Neural cell (in vitro differentiated cells): ENCODE measurements at regions not wholly inside any gene's neighbourhood (a gene's known extent, or its start where the extent isn't known, plus 50 kb on each side); places are given as distances from the start of the nearest gene placed in this dataset.
A peak's percentile ranks its signal among the peaks of the same experiment; 100 is the strongest.

ENCODE experiments used
- H2AFZ ChIP-seq: fragments of 200-600, 300-800 bp; sonication (generic), shearing (Covaris generic); 2 replicates; pipeline ENCODE4 v1.6.0; 2014; ENCODE audit warnings: low read depth, mild to moderate bottlenecking, antibody characterized with exemption, low read length, moderate library complexity
- H3F3A ChIP-seq: fragments of 200-600 bp; shearing (Covaris generic); 2 replicates; pipeline ENCODE4 v1.6.1; 2016; ENCODE audit warnings: mild to moderate bottlenecking, moderate library complexity, mixed read lengths, antibody characterized with exemption, low read length; ENCODE audit not compliant: insufficient read depth, poor library complexity, severe bottlenecking
- H3K27ac ChIP-seq: fragments of 200-600, 300-800 bp; sonication (generic), shearing (Covaris generic); 2 replicates; pipeline ENCODE4 v1.5.1; 2014; ENCODE audit warnings: mild to moderate bottlenecking, low read length, moderate library complexity
- H3K27me3 ChIP-seq: fragments of 300-800, 200-600 bp; sonication (generic), shearing (Covaris generic); 2 replicates; pipeline ENCODE4 v1.6.0; 2014; ENCODE audit warnings: mild to moderate bottlenecking, low read depth, low read length, moderate library complexity; ENCODE audit not compliant: insufficient read depth
- H3K36me3 ChIP-seq: fragments of 300-800, 200-600 bp; sonication (generic), shearing (Covaris generic); 2 replicates; pipeline ENCODE4 v1.5.1; 2014; ENCODE audit warnings: mild to moderate bottlenecking, antibody characterized with exemption, low read length, moderate library complexity; ENCODE audit not compliant: insufficient read depth
- H3K4me2 ChIP-seq: fragments of 300-800, 200-600 bp; sonication (generic), shearing (Covaris generic); 2 replicates; pipeline ENCODE4 v1.6.0; 2014; ENCODE audit warnings: mild to moderate bottlenecking, low read length
- H3K4me3 ChIP-seq: fragments of 300-800, 200-600 bp; sonication (generic), shearing (Covaris generic); 2 replicates; pipeline ENCODE4 v1.5.1; 2014; ENCODE audit warnings: mild to moderate bottlenecking, low read length, moderate library complexity
- H3K79me2 ChIP-seq: fragments of 200-600 bp; shearing (Covaris generic); replicated peaks from 2 replicates; pipeline ENCODE4 v1.6.0; 2014; ENCODE audit warnings: mild to moderate bottlenecking, low read length, moderate library complexity; ENCODE audit not compliant: insufficient read depth
- H3K9ac ChIP-seq: fragments of 300-800, 200-600 bp; sonication (generic), shearing (Covaris generic); 2 replicates; pipeline ENCODE4 v1.6.1; 2016; ENCODE audit warnings: mild to moderate bottlenecking, low read length, mixed read lengths
- H3K9me2 ChIP-seq: fragments of 200-600 bp; shearing (Covaris generic); 2 replicates; pipeline ENCODE4 v1.6.1; 2016; ENCODE audit warnings: mild to moderate bottlenecking, low read length, mixed read lengths; ENCODE audit not compliant: insufficient read depth
- H3K9me3 ChIP-seq: fragments of 200-600, 300-800 bp; sonication (generic), shearing (Covaris generic); 2 replicates; pipeline ENCODE4 v1.6.1; 2016; ENCODE audit warnings: mild to moderate bottlenecking, mixed run types, low read length, moderate library complexity, mixed read lengths
- H4K20me1 ChIP-seq: fragments of 200-600 bp; shearing (Covaris generic); 2 replicates; pipeline ENCODE4 v1.6.1; 2016; ENCODE audit warnings: mild to moderate bottlenecking, mixed run types; ENCODE audit not compliant: insufficient read depth
- EP300 ChIP-seq: fragments of 450-650 bp; conservative IDR thresholded peaks from 2 replicates; pipeline ENCODE4 v1.6.1; 2014; ENCODE audit warnings: antibody characterized with exemption, mild to moderate bottlenecking, moderate library complexity; ENCODE audit not compliant: poor library complexity, severe bottlenecking
- EZH2 ChIP-seq: fragments of 200-600, 300-800 bp; shearing (Covaris generic), sonication (generic); IDR thresholded peaks from 2 replicates; pipeline ENCODE4 v1.6.1; 2014; ENCODE audit warnings: antibody characterized with exemption, low read length, borderline replicate concordance, mild to moderate bottlenecking; ENCODE audit not compliant: insufficient read depth, poor library complexity, severe bottlenecking
- MXI1 ChIP-seq: fragments of 450-650 bp; conservative IDR thresholded peaks from 2 replicates; pipeline ENCODE4 v1.6.1; 2014; ENCODE audit warnings: antibody characterized with exemption, mild to moderate bottlenecking; ENCODE audit not compliant: poor library complexity, severe bottlenecking
- POLR2AphosphoS5 ChIP-seq: IDR thresholded peaks from 2 replicates; pipeline ENCODE4 v1.6.1; 2012
- RAD21 ChIP-seq: fragments of 450-650 bp; conservative IDR thresholded peaks from 2 replicates; pipeline ENCODE4 v1.6.1; 2014; ENCODE audit warnings: antibody characterized with exemption, mild to moderate bottlenecking, moderate library complexity
- REST ChIP-seq: IDR thresholded peaks from 2 replicates; pipeline ENCODE4 v1.6.1; 2012; ENCODE audit warnings: borderline replicate concordance
- SMC3 ChIP-seq: fragments of 450-650 bp; conservative IDR thresholded peaks from 2 replicates; pipeline ENCODE4 v1.6.1; 2014; ENCODE audit warnings: antibody characterized with exemption, mild to moderate bottlenecking, moderate library complexity; ENCODE audit not compliant: poor library complexity
- TAF1 ChIP-seq: IDR thresholded peaks from 2 replicates; pipeline ENCODE4 v1.6.1; 2012; ENCODE audit warnings: low read depth
- TF ChIP-seq, protein P1 (sequence below): fragments of 450-650 bp; IDR thresholded peaks from 2 replicates; pipeline ENCODE4 v1.5.1; 2014; ENCODE audit warnings: antibody characterized with exemption, mild to moderate bottlenecking, moderate library complexity; ENCODE audit not compliant: poor library complexity, severe bottlenecking

DNA sequence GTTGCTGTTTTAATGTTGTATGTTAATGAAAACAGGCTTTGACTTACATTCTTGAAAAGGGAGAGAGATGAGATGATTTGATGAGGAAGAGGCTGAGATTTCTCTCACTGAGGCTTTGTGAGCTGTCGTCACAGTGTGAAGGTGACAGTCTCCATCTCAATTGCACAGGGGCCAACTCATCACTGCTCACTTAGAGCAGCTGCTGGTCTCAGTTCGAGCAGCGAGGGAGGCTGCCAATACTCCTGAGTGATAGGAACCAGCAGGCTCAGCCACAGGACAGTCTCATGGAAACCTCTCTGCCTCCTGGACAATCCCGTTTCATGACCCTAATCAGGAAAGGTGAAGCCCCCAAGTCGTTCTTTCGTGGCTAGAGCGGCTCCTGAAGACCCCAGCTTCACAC lies 170.7 kb upstream of the SOX11 start:
- H3F3A ChIP-seq, result peaks cover 3% of the 10 kb centered on the region
- H3K27ac ChIP-seq, result peak overlapping the region; percentile 84
- H3K9me3 ChIP-seq, result no peaks in the 10 kb centered on the region
- peak overlapping the region; percentile 47 for H3K9ac ChIP-seq
- H3K36me3 ChIP-seq, result no peaks in the 10 kb centered on the region
- H4K20me1 ChIP-seq, result no peaks in the 10 kb centered on the region
- H3K9me2 ChIP-seq, result no peaks in the 10 kb centered on the region
- H3K27me3 ChIP-seq, result no peaks in the 10 kb centered on the region
- peak overlapping the region; percentile 53 for H3K4me2 ChIP-seq
- no peak overlapping the region for H2AFZ ChIP-seq
- TF ChIP-seq RAD21, result peak; percentile 10
- no peak for TF ChIP-seq TAF1
- no peak for TF ChIP-seq EZH2
- peak; percentile 25 for TF ChIP-seq REST
- no peak for TF ChIP-seq MXI1
- peak; percentile 43 for TF ChIP-seq POLR2AphosphoS5
- TF ChIP-seq, protein P1, sequence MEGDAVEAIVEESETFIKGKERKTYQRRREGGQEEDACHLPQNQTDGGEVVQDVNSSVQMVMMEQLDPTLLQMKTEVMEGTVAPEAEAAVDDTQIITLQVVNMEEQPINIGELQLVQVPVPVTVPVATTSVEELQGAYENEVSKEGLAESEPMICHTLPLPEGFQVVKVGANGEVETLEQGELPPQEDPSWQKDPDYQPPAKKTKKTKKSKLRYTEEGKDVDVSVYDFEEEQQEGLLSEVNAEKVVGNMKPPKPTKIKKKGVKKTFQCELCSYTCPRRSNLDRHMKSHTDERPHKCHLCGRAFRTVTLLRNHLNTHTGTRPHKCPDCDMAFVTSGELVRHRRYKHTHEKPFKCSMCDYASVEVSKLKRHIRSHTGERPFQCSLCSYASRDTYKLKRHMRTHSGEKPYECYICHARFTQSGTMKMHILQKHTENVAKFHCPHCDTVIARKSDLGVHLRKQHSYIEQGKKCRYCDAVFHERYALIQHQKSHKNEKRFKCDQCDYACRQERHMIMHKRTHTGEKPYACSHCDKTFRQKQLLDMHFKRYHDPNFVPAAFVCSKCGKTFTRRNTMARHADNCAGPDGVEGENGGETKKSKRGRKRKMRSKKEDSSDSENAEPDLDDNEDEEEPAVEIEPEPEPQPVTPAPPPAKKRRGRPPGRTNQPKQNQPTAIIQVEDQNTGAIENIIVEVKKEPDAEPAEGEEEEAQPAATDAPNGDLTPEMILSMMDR, result no peak
- TF ChIP-seq EP300, result no peak
- no peak for TF ChIP-seq SMC3
- H3K79me2 ChIP-seq, result no peaks in the 10 kb centered on the region
- H3K4me3 ChIP-seq, result peak overlapping the region; percentile 44

- Histone ChIP-seq H3K4me3 (no peak overlapping the region), H3K27me3 (no peaks in the 10 kb centered on the region), H3K9me3 (no peaks in the 10 kb centered on the region), H3K79me2 (no peaks in the 10 kb centered on the region), H3K9me2 (no peaks in the 10 kb centered on the region), H4K20me1 (no peaks in the 10 kb centered on the region), H3K9ac (no peak overlapping the region), H3F3A (peaks cover 3% of the 10 kb centered on the region), H2AFZ (no peak overlapping the region), H3K27ac (no peak overlapping the region), H3K4me2 (no peak overlapping the region), H3K36me3 (no peaks in the 10 kb centered on the region)
- TF ChIP-seq TAF1 (no peak), EZH2 (no peak), MXI1 (no peak), EP300 (no peak), POLR2AphosphoS5 (no peak), SMC3 (no peak), RAD21 (no peak), REST (no peak)
- TF ChIP-seq, protein P1, result no peak
Measured at GRCh38 chr2:5524551-5524950, 167.6 kb upstream of the SOX11 start.
